Nephron progenitor cell (in vitro differentiated cells): ENCODE measurements at regions not wholly inside any gene's neighbourhood (a gene's known extent, or its start where the extent isn't known, plus 50 kb on each side); places are given as distances from the start of the nearest gene placed in this dataset.
"Not testable (repeated sequence)": the region's sequence is repeated elsewhere in the genome, so short reads cannot be mapped to it uniquely, and the experiment has no call there.

Source experiments
- DNase-seq: peaks from one replicate; pipeline ENCODE4 v3.0.0; 2021
- H3K27ac Mint-ChIP-seq: 2 replicates; pipeline ENCODE4 v1.8.0; 2021; ENCODE audit warnings: mild to moderate bottlenecking, moderate library complexity, mixed read lengths
- H3K27me3 Mint-ChIP-seq: 2 replicates; pipeline ENCODE4 v1.8.0; 2021; ENCODE audit warnings: mild to moderate bottlenecking, low read depth, mixed read lengths; ENCODE audit not compliant: poor library complexity
- H3K36me3 Mint-ChIP-seq: 2 replicates; pipeline ENCODE4 v1.8.0; 2021; ENCODE audit warnings: low read depth, mixed read lengths
- H3K4me1 Mint-ChIP-seq: 2 replicates; pipeline ENCODE4 v1.8.0; 2021; ENCODE audit warnings: mixed read lengths
- H3K4me3 Mint-ChIP-seq: 2 replicates; pipeline ENCODE4 v1.8.0; 2021; ENCODE audit warnings: mild to moderate bottlenecking, moderate library complexity, mixed read lengths
- H3K9me3 Mint-ChIP-seq: 2 replicates; pipeline ENCODE4 v1.8.0; 2021; ENCODE audit warnings: mild to moderate bottlenecking, moderate library complexity, mixed read lengths
- TF ChIP-seq, protein P1 (sequence below): fragments of 200-600 bp; sonication (generic); IDR thresholded peaks from 2 replicates; pipeline ENCODE4 v1.5.0; 2021; ENCODE audit warnings: antibody characterized with exemption

DNA sequence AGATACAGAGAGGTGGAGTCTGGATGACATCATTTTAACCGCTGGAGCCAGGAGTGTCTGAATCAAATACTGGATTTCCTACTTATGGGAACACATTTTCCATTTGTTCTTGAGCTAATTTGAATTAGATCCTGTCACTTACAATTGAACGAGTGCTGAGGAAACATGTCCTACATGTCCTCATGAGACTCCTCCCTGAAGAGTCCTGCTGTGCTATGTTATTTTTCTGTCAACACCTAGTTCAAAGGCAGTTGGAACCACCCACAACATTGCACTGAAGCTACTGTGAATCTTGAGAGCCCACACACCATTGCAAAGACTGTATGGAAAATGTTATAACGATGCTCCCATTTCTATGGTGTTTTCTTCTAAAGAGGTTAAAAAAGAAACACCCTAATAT is 123.5 kb upstream of the CRBN start:
- Mint-ChIP-seq H3K27ac (no peak overlapping the region), H3K27me3 (peaks cover 2% of the 10 kb centered on the region), H3K4me3 (no peak overlapping the region), H3K36me3 (no peaks in the 10 kb centered on the region), H3K4me1 (peaks cover 29% of the 10 kb centered on the region), H3K9me3 (no peaks in the 10 kb centered on the region)
- no peak for DNase-seq
- TF ChIP-seq, protein P1, sequence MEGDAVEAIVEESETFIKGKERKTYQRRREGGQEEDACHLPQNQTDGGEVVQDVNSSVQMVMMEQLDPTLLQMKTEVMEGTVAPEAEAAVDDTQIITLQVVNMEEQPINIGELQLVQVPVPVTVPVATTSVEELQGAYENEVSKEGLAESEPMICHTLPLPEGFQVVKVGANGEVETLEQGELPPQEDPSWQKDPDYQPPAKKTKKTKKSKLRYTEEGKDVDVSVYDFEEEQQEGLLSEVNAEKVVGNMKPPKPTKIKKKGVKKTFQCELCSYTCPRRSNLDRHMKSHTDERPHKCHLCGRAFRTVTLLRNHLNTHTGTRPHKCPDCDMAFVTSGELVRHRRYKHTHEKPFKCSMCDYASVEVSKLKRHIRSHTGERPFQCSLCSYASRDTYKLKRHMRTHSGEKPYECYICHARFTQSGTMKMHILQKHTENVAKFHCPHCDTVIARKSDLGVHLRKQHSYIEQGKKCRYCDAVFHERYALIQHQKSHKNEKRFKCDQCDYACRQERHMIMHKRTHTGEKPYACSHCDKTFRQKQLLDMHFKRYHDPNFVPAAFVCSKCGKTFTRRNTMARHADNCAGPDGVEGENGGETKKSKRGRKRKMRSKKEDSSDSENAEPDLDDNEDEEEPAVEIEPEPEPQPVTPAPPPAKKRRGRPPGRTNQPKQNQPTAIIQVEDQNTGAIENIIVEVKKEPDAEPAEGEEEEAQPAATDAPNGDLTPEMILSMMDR: no peak

DNA sequence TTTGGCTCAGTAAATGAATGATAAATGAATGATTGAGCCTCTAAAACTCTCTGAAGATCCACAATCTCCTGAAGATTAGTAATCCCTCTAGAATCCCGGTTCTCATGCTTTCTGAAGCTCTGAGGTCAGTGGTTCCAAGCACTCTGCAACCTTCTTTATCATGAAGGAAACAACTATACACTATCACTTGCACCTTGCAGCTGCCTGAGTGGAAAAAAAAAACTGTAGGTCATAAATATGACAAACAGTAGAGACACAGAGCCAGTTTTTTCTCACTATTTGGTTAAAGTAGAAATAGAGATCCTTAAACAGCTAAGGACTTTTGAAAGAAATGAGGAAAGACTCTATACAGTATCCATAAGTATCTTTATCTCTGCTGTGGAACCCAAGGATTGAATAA is 122.0 kb upstream of the CRBN start:
- Mint-ChIP-seq H3K4me3 (no peak overlapping the region), H3K27me3 (peaks cover 2% of the 10 kb centered on the region), H3K9me3 (peaks cover 4% of the 10 kb centered on the region), H3K4me1 (peaks cover 26% of the 10 kb centered on the region), H3K27ac (no peak overlapping the region), H3K36me3 (no peaks in the 10 kb centered on the region)
- no peak for DNase-seq
- TF ChIP-seq, protein P1: no peak

DNA sequence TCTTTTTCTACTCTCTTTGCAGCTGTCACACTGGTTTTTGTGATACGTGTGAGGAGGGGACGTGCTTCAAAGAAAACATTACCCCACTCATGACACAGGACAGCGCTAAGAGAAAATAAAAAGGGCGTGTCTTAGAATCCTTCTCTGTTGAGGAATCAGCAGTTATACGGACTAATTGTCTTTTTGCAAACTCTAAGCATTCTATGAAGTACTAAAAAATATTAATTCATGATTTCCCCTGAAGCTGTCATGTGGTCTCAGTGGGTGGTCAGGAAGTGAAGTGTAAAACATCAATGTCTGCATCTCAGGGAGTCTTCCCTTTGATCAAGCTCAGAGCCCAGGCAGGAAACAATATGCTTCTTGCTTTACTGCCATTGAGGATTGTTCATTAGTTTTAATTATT is 117.5 kb upstream of the CRBN start:
- Mint-ChIP-seq H3K4me3 (no peak overlapping the region), H3K4me1 (peaks cover 16% of the 10 kb centered on the region), H3K27me3 (no peaks in the 10 kb centered on the region), H3K36me3 (peaks cover 25% of the 10 kb centered on the region), H3K9me3 (peaks cover 47% of the 10 kb centered on the region), H3K27ac (peak overlapping the region; percentile 18)
- TF ChIP-seq, protein P1: no peak
- DNase-seq: no peak

DNA sequence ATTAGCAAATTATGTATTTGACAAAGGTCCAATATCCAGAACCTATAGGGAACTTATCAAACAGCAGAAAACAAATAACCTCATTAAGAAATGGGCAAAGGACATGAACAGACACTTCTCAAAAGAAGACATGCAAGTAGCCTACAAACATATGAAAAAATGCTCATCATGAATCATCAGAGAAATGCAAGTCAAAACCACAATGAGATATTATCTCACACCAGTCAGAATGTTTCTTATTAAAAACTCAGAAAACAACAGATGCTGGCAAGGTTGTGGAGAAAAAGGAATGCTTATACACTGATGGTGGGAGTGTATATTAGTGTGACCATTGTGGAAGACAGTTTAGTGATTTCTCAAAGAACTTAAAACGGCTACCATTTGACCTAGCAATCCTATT is 116.1 kb upstream of the CRBN start:
- no peak overlapping the region for H3K27ac Mint-ChIP-seq
- H3K27me3 Mint-ChIP-seq: no peaks in the 10 kb centered on the region
- H3K36me3 Mint-ChIP-seq: peaks cover 31% of the 10 kb centered on the region
- peaks cover 12% of the 10 kb centered on the region for H3K4me1 Mint-ChIP-seq
- H3K9me3 Mint-ChIP-seq: peaks cover 57% of the 10 kb centered on the region
- no peak overlapping the region for H3K4me3 Mint-ChIP-seq
- DNase-seq: no peak
- TF ChIP-seq, protein P1: no peak

DNA sequence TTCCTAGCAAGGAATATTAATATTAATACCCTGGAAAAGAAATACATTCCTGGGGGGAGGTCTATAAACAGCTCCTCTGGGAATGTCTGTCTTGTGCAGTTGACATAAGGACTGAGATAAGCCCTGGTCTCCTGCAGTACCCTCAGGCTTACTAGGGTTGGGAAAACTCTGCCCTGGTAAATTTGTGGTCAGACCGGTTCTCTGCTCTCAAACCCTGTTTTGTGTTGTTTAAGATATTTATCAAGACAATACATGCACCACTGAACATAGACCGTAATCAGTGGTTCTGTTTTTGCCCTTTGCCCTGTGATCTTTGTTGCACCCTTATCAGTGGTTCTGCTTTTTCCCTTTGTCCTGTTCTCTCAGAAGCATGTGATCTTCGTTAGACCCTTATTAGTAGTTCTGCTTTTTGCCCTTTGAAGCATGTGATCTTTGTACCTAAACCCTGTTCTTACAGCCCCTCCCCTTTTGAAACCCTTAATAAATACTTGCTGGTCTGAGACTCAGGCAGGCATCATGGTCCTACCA is 112.3 kb upstream of the CRBN start:
- H3K4me1 Mint-ChIP-seq: peaks cover 24% of the 10 kb centered on the region
- H3K36me3 Mint-ChIP-seq: peaks cover 31% of the 10 kb centered on the region
- not testable (repeated sequence) for DNase-seq, H3K27ac Mint-ChIP-seq, H3K4me3 Mint-ChIP-seq, H3K27me3 Mint-ChIP-seq
- peaks cover 59% of the 10 kb centered on the region for H3K9me3 Mint-ChIP-seq

DNA sequence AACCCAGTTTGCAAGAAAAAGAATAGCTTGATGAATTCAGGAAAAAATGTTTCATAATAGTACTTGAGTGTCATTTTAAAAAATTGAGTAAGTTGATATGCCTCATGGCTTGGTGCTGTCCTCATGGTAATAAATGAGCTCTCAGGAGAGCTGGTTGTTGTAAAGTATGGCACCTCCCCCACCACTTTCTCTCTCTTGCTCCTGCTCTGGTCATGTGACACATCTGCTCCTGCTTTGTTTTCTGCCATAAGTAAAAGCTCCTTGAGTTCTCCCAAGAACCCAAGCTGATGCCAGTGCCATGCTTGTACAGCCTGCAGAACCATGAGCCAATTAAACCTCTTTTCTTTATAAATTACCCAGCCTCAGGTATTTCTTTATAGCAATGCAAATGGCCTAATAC is 108.8 kb upstream of the CRBN start:
- no peak overlapping the region for H3K4me3 Mint-ChIP-seq
- peaks cover 25% of the 10 kb centered on the region for H3K36me3 Mint-ChIP-seq
- H3K9me3 Mint-ChIP-seq: peaks cover 33% of the 10 kb centered on the region
- DNase-seq: no peak
- peaks cover 21% of the 10 kb centered on the region for H3K4me1 Mint-ChIP-seq
- peak overlapping the region; percentile 27 for H3K27ac Mint-ChIP-seq
- TF ChIP-seq, protein P1: no peak
- H3K27me3 Mint-ChIP-seq: no peaks in the 10 kb centered on the region
